Lung (tissue), 11 donors: ENCODE measurements at regions not wholly inside any gene's neighbourhood (a gene's known extent, or its start where the extent isn't known, plus 50 kb on each side); places are given as distances from the start of the nearest gene placed in this dataset.

ENCODE experiments used
- ATAC-seq: fragments of 200-7000 bp; cut with Tn5 transposase; one replicate; pipeline ENCODE4 v1.9.1; 2020; ENCODE audit warnings: moderate number of reproducible peaks; ENCODE audit not compliant: insufficient read depth, low FRiP score
- DNase-seq, 3 donors: peaks; one replicate each; pipeline ENCODE4 v3.0.0-alpha.2; 2013 to 2017
- H3K27ac ChIP-seq, 2 donors: one replicate each; pipeline ENCODE4 v1.5.1; 2013; ENCODE audit warnings: mild to moderate bottlenecking in 2 of 2, moderate library complexity in 2 of 2, control low read depth in 1 of 2, inconsistent platforms in 1 of 2, low read depth in 1 of 2, low read length in 1 of 2
- H3K27me3 ChIP-seq, 3 donors: one replicate each; pipeline ENCODE4 v1.5.1; 2013; ENCODE audit warnings: low read length in 2 of 3; ENCODE audit not compliant: control insufficient read depth in 3 of 3, insufficient read depth in 3 of 3
- H3K36me3 ChIP-seq, 4 donors: one replicate each; pipeline ENCODE4 v1.5.1; 2013; ENCODE audit warnings: low read length in 4 of 4, mild to moderate bottlenecking in 1 of 4, moderate library complexity in 1 of 4; ENCODE audit not compliant: control insufficient read depth in 4 of 4, insufficient read depth in 4 of 4
- H3K4me1 ChIP-seq, 5 donors: one replicate each; pipeline ENCODE4 v1.5.1; 2013; ENCODE audit warnings: low read length in 5 of 5, mild to moderate bottlenecking in 2 of 5, moderate library complexity in 1 of 5; ENCODE audit not compliant: control insufficient read depth in 5 of 5, insufficient read depth in 5 of 5
- H3K4me3 ChIP-seq: one replicate; pipeline ENCODE4 v1.5.1; 2013; ENCODE audit warnings: mild to moderate bottlenecking, control low read depth, moderate library complexity
- H3K9ac ChIP-seq, 2 donors: one replicate each; pipeline ENCODE4 v1.5.1; 2013; ENCODE audit warnings: low read length in 2 of 2, control low read depth in 1 of 2; ENCODE audit not compliant: insufficient read depth in 1 of 2
- H3K9me3 ChIP-seq, 4 donors: one replicate each; pipeline ENCODE4 v1.5.1; 2013; ENCODE audit warnings: low read length in 3 of 4, mild to moderate bottlenecking in 1 of 4, moderate library complexity in 1 of 4; ENCODE audit not compliant: control insufficient read depth in 4 of 4, insufficient read depth in 3 of 4
- CTCF ChIP-seq: IDR thresholded peaks from 2 replicates; pipeline ENCODE4 v1.5.1; 2012; ENCODE audit warnings: mild to moderate bottlenecking; ENCODE audit errors: control extremely low read depth, extremely low read depth
- WGBS, 2 donors: extraction: QIAGEN DNeasy Blood & Tissue Kit; methylation state at CpG; one replicate each; pipeline ENCODE4 v1.1.7; 2013; 5-methylcytosine and 5-hydroxymethylcytosine counted together
- donor health status: control.
- donor health status: control.
- donor health status: Bipolar disorder and iron deficiency.
- donor health status: healthy.
- donor health status: DM: yes; HTN: yes; CAD: no.

- WGBS, 2 donors: 85 to 92% methylated on average over 4 of the region's 4 CpGs
- Histone ChIP-seq H3K27ac (no peak overlapping the region), H3K27me3 (no peaks in the 10 kb centered on the region), H3K4me3 (no peak overlapping the region), H3K36me3 (no peaks in the 10 kb centered on the region), H3K9ac (no peak overlapping the region), H3K9me3 (no peaks in the 10 kb centered on the region), H3K4me1 (no peaks in the 10 kb centered on the region)
- no peak for TF ChIP-seq CTCF
- ATAC-seq (no peak), DNase-seq (no peak)
Observed at GRCh38 chr7:25279705-25280104, 51.4 kb upstream of the NPVF start.

GRCh38 chr7:25280181-25280580 lies 51.9 kb upstream of the NPVF start:
- Histone ChIP-seq H3K9me3 (no peaks in the 10 kb centered on the region), H3K36me3 (no peaks in the 10 kb centered on the region), H3K9ac (no peak overlapping the region), H3K4me1 (no peaks in the 10 kb centered on the region), H3K27ac (no peak overlapping the region), H3K4me3 (no peak overlapping the region), H3K27me3 (no peaks in the 10 kb centered on the region)
- ATAC-seq (no peak), DNase-seq (no peak)
- 79 to 90% methylated on average over 3 of the region's 3 CpGs for WGBS, 2 donors
- TF ChIP-seq CTCF: no peak

- Histone ChIP-seq H3K27ac (no peak overlapping the region), H3K4me3 (no peak overlapping the region), H3K9ac (no peak overlapping the region), H3K4me1 (no peaks in the 10 kb centered on the region), H3K36me3 (no peaks in the 10 kb centered on the region), H3K9me3 (no peaks in the 10 kb centered on the region), H3K27me3 (no peaks in the 10 kb centered on the region)
- DNase-seq (no peak), ATAC-seq (no peak)
- TF ChIP-seq CTCF: no peak
- WGBS, 2 donors: 81 to 92% methylated on average over 8 of the region's 8 CpGs
Observed at GRCh38 chr7:25282194-25282593, 53.9 kb upstream of the NPVF start.

GRCh38 chr7:25286756-25287155 lies 58.5 kb upstream of the NPVF start:
- ATAC-seq: no peak
- TF ChIP-seq CTCF: no peak
- Histone ChIP-seq H3K9ac (no peak overlapping the region), H3K36me3 (no peaks in the 10 kb centered on the region), H3K9me3 (no peaks in the 10 kb centered on the region), H3K27ac (no peak overlapping the region), H3K27me3 (no peaks in the 10 kb centered on the region), H3K4me3 (no peak overlapping the region), H3K4me1 (no peaks in the 10 kb centered on the region)
- DNase-seq: no peak
